NB4 (cell line): ENCODE measurements at regions not wholly inside any gene's neighbourhood (a gene's known extent, or its start where the extent isn't known, plus 50 kb on each side); places are given as distances from the start of the nearest gene placed in this dataset.

Source experiments
- DNase-seq: peaks from one replicate; pipeline ENCODE4 v3.0.0; 2010; ENCODE audit warnings: low read depth
- H3K4me3 ChIP-seq: one replicate; pipeline ENCODE4 v1.5.1; 2011; ENCODE audit warnings: mild to moderate bottlenecking, low read depth, low read length, moderate library complexity
- CTCF ChIP-seq: IDR thresholded peaks from one replicate; pipeline ENCODE4 v1.5.1; 2012; ENCODE audit warnings: low read depth, low read length
- MAX ChIP-seq: IDR thresholded peaks from 2 replicates; pipeline ENCODE4 v1.6.1; 2011; ENCODE audit warnings: low read depth, low read length
- MYC ChIP-seq: IDR thresholded peaks from 2 replicates; pipeline ENCODE4 v1.6.1; 2011; ENCODE audit warnings: low read depth, low read length
- POLR2A ChIP-seq: IDR thresholded peaks from 2 replicates; pipeline ENCODE4 v1.6.1; 2011; ENCODE audit warnings: mild to moderate bottlenecking; ENCODE audit not compliant: insufficient read length; ENCODE audit errors: extremely low read depth

- DNase-seq, result no peak
- TF ChIP-seq MAX, result no peak
- no peak for TF ChIP-seq POLR2A
- TF ChIP-seq CTCF, result no peak
- no peak overlapping the region for H3K4me3 ChIP-seq
Observed at GRCh38 chr2:15050483-15050882, 418.0 kb downstream of the LRATD1 start.

- no peak for DNase-seq
- no peak for TF ChIP-seq POLR2A
- TF ChIP-seq MAX, result no peak
- TF ChIP-seq MYC, result no peak
- TF ChIP-seq CTCF, result no peak
Observed at GRCh38 chr2:15053542-15053941, 421.0 kb downstream of the LRATD1 start.

GRCh38 chr2:15058015-15058720 is 425.7 kb downstream of the LRATD1 start:
- TF ChIP-seq POLR2A (no peak), MAX (no peak), CTCF (peak; percentile 75), MYC (no peak)
- peak; percentile 49 for DNase-seq
- H3K4me3 ChIP-seq, result no peak overlapping the region

More at GRCh38 chr2:15053542-15053941, 421.0 kb downstream of the LRATD1 start:
- no peak overlapping the region for H3K4me3 ChIP-seq

- H3K4me3 ChIP-seq, result no peak overlapping the region
- TF ChIP-seq MYC (no peak), POLR2A (no peak), CTCF (no peak), MAX (no peak)
- DNase-seq, result no peak
Observed at GRCh38 chr2:15058721-15059157, 426.2 kb downstream of the LRATD1 start.

GRCh38 chr2:15059870-15060512 is 427.5 kb downstream of the LRATD1 start:
- no peak overlapping the region for H3K4me3 ChIP-seq
- no peak for TF ChIP-seq CTCF
- TF ChIP-seq MYC, result no peak
- no peak for TF ChIP-seq MAX
- DNase-seq, result no peak
